Transverse colon (tissue), 4 donors: ENCODE measurements at regions not wholly inside any gene's neighbourhood (a gene's known extent, or its start where the extent isn't known, plus 50 kb on each side); places are given as distances from the start of the nearest gene placed in this dataset.

Experiments used
- DNase-seq: peaks from one replicate; pipeline ENCODE4 v3.0.0-alpha.2; 2019
- H3K27ac ChIP-seq, 4 donors: fragments of 200-600 bp; sonication (generic); 2 replicates each; pipeline ENCODE4 v1.5.1; 2016 to 2018; ENCODE audit warnings: inconsistent platforms in 4 of 4
- H3K27me3 ChIP-seq: fragments of 200-600 bp; sonication (generic); 2 replicates; pipeline ENCODE4 v1.5.1; 2017; ENCODE audit warnings: inconsistent platforms
- H3K36me3 ChIP-seq, 4 donors: fragments of 200-600 bp; sonication (generic); 2 replicates each; pipeline ENCODE4 v1.5.1; 2017 to 2019; ENCODE audit warnings: inconsistent platforms in 4 of 4
- H3K4me1 ChIP-seq, 4 donors: fragments of 200-600 bp; sonication (generic); 2 replicates each; pipeline ENCODE4 v1.5.1; 2017 to 2020; ENCODE audit warnings: inconsistent platforms in 4 of 4
- H3K4me3 ChIP-seq, 4 donors: fragments of 200-600 bp; sonication (generic); 1 replicate in 1 of 4; 2 replicates in 3 of 4; pipeline versions ENCODE4 v1.5.1 to v1.6.1; 2017 to 2019; ENCODE audit warnings: inconsistent platforms in 4 of 4
- H3K9me3 ChIP-seq, 2 donors: fragments of 200-600 bp; sonication (generic); 2 replicates each; pipeline ENCODE4 v1.5.1; 2017 to 2019; ENCODE audit warnings: inconsistent platforms in 2 of 2
- CTCF ChIP-seq, 5 experiments: fragments of 200-600 bp in 3 of 5; fragments of 450-650 bp in 2 of 5; sonication (generic) in 3 of 5; IDR thresholded peaks; 1 replicate in 2 of 5; 2 replicates in 3 of 5; pipeline ENCODE4 v1.5.1; 2016 to 2017; ENCODE audit warnings: antibody characterized with exemption in 5 of 5, inconsistent platforms in 3 of 5, mild to moderate bottlenecking in 2 of 5, moderate library complexity in 1 of 5
- EP300 ChIP-seq: sonication (generic); formaldehyde crosslinking; IDR thresholded peaks from one replicate; pipeline ENCODE4 v1.6.1; 2017; ENCODE audit warnings: antibody characterized with exemption, low read depth
- POLR2A ChIP-seq: fragments of 450-650 bp; IDR thresholded peaks from one replicate; pipeline ENCODE4 v1.6.1; 2016; ENCODE audit warnings: antibody characterized with exemption, mild to moderate bottlenecking, moderate library complexity
- POLR2AphosphoS5 ChIP-seq, 3 donors: sonication (generic); formaldehyde crosslinking; IDR thresholded peaks; one replicate each; pipeline ENCODE4 v1.6.1; 2016; ENCODE audit warnings: antibody characterized with exemption in 3 of 3
- WGBS, 2 donors: methylation state at CpG; one replicate each; pipeline ENCODE4 v1.1.5; 2018; ENCODE audit warnings: low coverage in 1 of 2; 5-methylcytosine and 5-hydroxymethylcytosine counted together
- in situ Hi-C, 4 donors: fragments of 200-750 bp; cut with MboI; loops; one replicate each; pipeline versions ENCODE4 v1.15.0 to v1.15.1; 2017; ENCODE audit warnings: low sequenced_read_pairs in 3 of 4, low pct_ligation_motif_present in 1 of 4, low pct_unique_long_range_greater_than_20kb in 1 of 4
- intact Hi-C: fragments of 100-400 bp; cut with DNase I; formaldehyde crosslinking; loops from one replicate; pipeline ENCODE4 v1.15.1; 2023; ENCODE audit warnings: low total_unique reads

- Histone ChIP-seq H3K4me3 (no peak overlapping the region), H3K9me3 (peaks cover 0 to 9% of the 10 kb centered on the region in 2 donors), H3K27me3 (no peaks in the 10 kb centered on the region), H3K4me1 (no peaks in the 10 kb centered on the region), H3K36me3 (no peaks in the 10 kb centered on the region), H3K27ac (no peak overlapping the region)
- 50 to 85% methylated on average over 1 to 3 of the region's 3 CpGs for WGBS, 2 donors
- in situ Hi-C loops (no loop called here), intact Hi-C loops (no loop called here)
- TF ChIP-seq CTCF (IDR thresholded peaks at IDR 0.05) (no peak), POLR2AphosphoS5 (IDR thresholded peaks at IDR 0.05) (no peak), POLR2A (no peak), EP300 (no peak)
- DNase-seq, result no peak
Observed at GRCh38 chr3:127110982-127111693, 81.8 kb upstream of the PRR23E start.

GRCh38 chr3:127112796-127113570, 79.9 kb upstream of the PRR23E start:
- Histone ChIP-seq H3K27me3 (no peaks in the 10 kb centered on the region), H3K36me3 (no peaks in the 10 kb centered on the region), H3K4me1 (no peaks in the 10 kb centered on the region), H3K9me3 (peaks cover 0 to 9% of the 10 kb centered on the region in 2 donors), H3K4me3 (no peak overlapping the region), H3K27ac (no peak overlapping the region)
- TF ChIP-seq POLR2A (no peak), POLR2AphosphoS5 (IDR thresholded peaks at IDR 0.05) (no peak), EP300 (no peak), CTCF (IDR thresholded peaks at IDR 0.05) (no peak)
- in situ Hi-C loops (no loop called here), intact Hi-C loops (no loop called here)
- WGBS, 2 donors, result 49 to 56% methylated on average over 3 to 5 of the region's 5 CpGs
- no peak for DNase-seq

GRCh38 chr3:127113571-127113891, 79.4 kb upstream of the PRR23E start:
- Histone ChIP-seq H3K9me3 (peaks cover 0 to 9% of the 10 kb centered on the region in 2 donors), H3K36me3 (no peaks in the 10 kb centered on the region), H3K4me1 (no peaks in the 10 kb centered on the region), H3K27me3 (no peaks in the 10 kb centered on the region), H3K4me3 (no peak overlapping the region), H3K27ac (no peak overlapping the region)
- DNase-seq, result no peak
- intact Hi-C loops, result no loop called here
- WGBS, 2 donors, result 61% methylated on average over 1 of the region's 1 CpG; no CpG with 5 or more reads in 1 of the 2 donors
- TF ChIP-seq EP300 (no peak), POLR2AphosphoS5 (IDR thresholded peaks at IDR 0.05) (no peak), POLR2A (no peak), CTCF (IDR thresholded peaks at IDR 0.05) (no peak)
- in situ Hi-C loops, result no loop called here

- intact Hi-C loops, result no loop called here
- Histone ChIP-seq H3K4me1 (no peaks in the 10 kb centered on the region), H3K36me3 (no peaks in the 10 kb centered on the region), H3K9me3 (peaks cover 0 to 9% of the 10 kb centered on the region in 2 donors), H3K4me3 (no peak overlapping the region), H3K27me3 (no peaks in the 10 kb centered on the region), H3K27ac (no peak overlapping the region)
- no peak for DNase-seq
- TF ChIP-seq POLR2AphosphoS5 (IDR thresholded peaks at IDR 0.05) (no peak), CTCF (IDR thresholded peaks at IDR 0.05) (no peak), POLR2A (no peak), EP300 (no peak)
- 75% methylated on average over 5 of the region's 5 CpGs; no CpG with 5 or more reads in 1 of the 2 donors for WGBS, 2 donors
- in situ Hi-C loops, result no loop called here
Observed at GRCh38 chr3:127114337-127115070, 78.4 kb upstream of the PRR23E start.
